Caki2 (cell line): ENCODE measurements at regions not wholly inside any gene's neighbourhood (a gene's known extent, or its start where the extent isn't known, plus 50 kb on each side); places are given as distances from the start of the nearest gene placed in this dataset.
"Not testable (repeated sequence)": the region's sequence is repeated elsewhere in the genome, so short reads cannot be mapped to it uniquely, and the experiment has no call there.

Source experiments
- DNase-seq: peaks from one replicate; pipeline ENCODE4 v3.0.0-alpha.2; 2015; ENCODE audit warnings: low read depth
- in situ Hi-C: cut with HindIII; loops from 2 replicates; pipeline ENCODE4 v1.10.0; 2016; ENCODE audit warnings: low sequenced_read_pairs, low pct_unique_long_range_greater_than_20kb, mixed read lengths

GRCh38 chr2:182589121-182589520 is 126.9 kb upstream of the DNAJC10 start:
- in situ Hi-C loops = no loop called here
- no peak for DNase-seq

- in situ Hi-C loops = no loop called here
- no peak for DNase-seq
These were observed 124.3 kb upstream of the DNAJC10 start for GRCh38 chr2:182591774-182592173.

- no peak for DNase-seq
- in situ Hi-C loops = no loop called here
These were observed 123.2 kb upstream of the DNAJC10 start for GRCh38 chr2:182592691-182593393.

GRCh38 chr2:182593394-182593975 is 122.6 kb upstream of the DNAJC10 start:
- DNase-seq = no peak
- in situ Hi-C loops = no loop called here

- DNase-seq = no peak
- in situ Hi-C loops = no loop called here
These were observed 121.8 kb upstream of the DNAJC10 start for GRCh38 chr2:182594286-182594685.

- DNase-seq = no peak
- in situ Hi-C loops = no loop called here
These were observed 120.4 kb upstream of the DNAJC10 start for GRCh38 chr2:182595650-182596049.

GRCh38 chr2:182597570-182598295 is 118.3 kb upstream of the DNAJC10 start:
- in situ Hi-C loops = no loop called here
- no peak for DNase-seq

- in situ Hi-C loops = no loop called here
- no peak for DNase-seq
These were observed 117.4 kb upstream of the DNAJC10 start for GRCh38 chr2:182598626-182599025.

- in situ Hi-C loops = no loop called here
- no peak for DNase-seq
These were observed 110.9 kb upstream of the DNAJC10 start for GRCh38 chr2:182605166-182605565.

GRCh38 chr2:182606728-182607681 is 109.1 kb upstream of the DNAJC10 start:
- no peak for DNase-seq
- in situ Hi-C loops = no loop called here

GRCh38 chr2:182608181-182608845 is 107.7 kb upstream of the DNAJC10 start:
- no peak for DNase-seq
- in situ Hi-C loops = no loop called here

- DNase-seq, in situ Hi-C loops: not testable (repeated sequence)
These were observed 107.1 kb upstream of the DNAJC10 start for GRCh38 chr2:182609005-182609404.

- in situ Hi-C loops = no loop called here
- DNase-seq = no peak
These were observed 105.8 kb upstream of the DNAJC10 start for GRCh38 chr2:182610231-182610630.

GRCh38 chr2:182611009-182611408 is 105.0 kb upstream of the DNAJC10 start:
- DNase-seq = no peak
- in situ Hi-C loops = no loop called here

GRCh38 chr2:182615036-182615435 is 101.0 kb upstream of the DNAJC10 start:
- DNase-seq = no peak
- in situ Hi-C loops = no loop called here

- DNase-seq = peak; percentile 86
- in situ Hi-C loops = no loop called here
These were observed 99.3 kb upstream of the DNAJC10 start for GRCh38 chr2:182616471-182617393.

- in situ Hi-C loops = no loop called here
- DNase-seq = no peak
These were observed 97.4 kb upstream of the DNAJC10 start for GRCh38 chr2:182618672-182619079.
